ENCODE measurements at regions not wholly inside any gene's neighbourhood (a gene's known extent, or its start where the extent isn't known, plus 50 kb on each side); places are given as distances from the start of the nearest gene placed in this dataset.
A peak's percentile ranks its signal among the peaks of the same experiment; 100 is the strongest.

- no peaks in the 10 kb centered on the region for H3K36me3 Mint-ChIP-seq
- Histone ChIP-seq H2AFZ (ENCODE audit: insufficient read depth, low read depth, low read length, poor library complexity, severe bottlenecking) (no peak overlapping the region), H3K36me3 (replicated peaks in 1 of 2; ENCODE audit: control insufficient read depth in 1 of 2, insufficient read depth in 2 of 2, low read length in 2 of 2) (no peaks in the 10 kb centered on the region), H4K20me1 (ENCODE audit: insufficient read depth, low read length) (no peaks in the 10 kb centered on the region), H3K27ac (ENCODE audit: low read depth in 1 of 2, low read length in 2 of 2) (no peak overlapping the region), H3K9ac (ENCODE audit: insufficient read depth, low read length, poor library complexity, severe bottlenecking) (no peak overlapping the region), H3K9me3 (replicated peaks in 1 of 2; ENCODE audit: control insufficient read depth in 1 of 2, insufficient read depth in 1 of 2, low read length in 2 of 2) (peaks cover 4 to 9% of the 10 kb centered on the region in 2 donors), H3K4me2 (replicated peaks; ENCODE audit: extremely low read depth, low read length, poor library complexity, severe bottlenecking) (no peak overlapping the region), H3K27me3 (ENCODE audit: control insufficient read depth in 2 of 2, insufficient read depth in 2 of 2, low read length in 2 of 2) (no peaks in the 10 kb centered on the region), H3K79me2 (ENCODE audit: insufficient read depth, low read length) (no peaks in the 10 kb centered on the region), H3K4me3 (replicated peaks in 1 of 3; ENCODE audit: low read depth in 2 of 3, low read length in 3 of 3) (no peak overlapping the region), H3K4me1 (ENCODE audit: control insufficient read depth in 1 of 2, insufficient read depth in 2 of 2, low read length in 2 of 2) (peaks cover 5 to 6% of the 10 kb centered on the region in 2 donors)
- no peak for TF ChIP-seq CTCF (IDR thresholded peaks at IDR 0.05)
- H3K27me3 Mint-ChIP-seq (ENCODE audit: low read depth in 3 of 3): peaks cover 0 to 6% (median 2%) of the 10 kb centered on the region in 3 donors
- no peak overlapping the region for H3K4me3 Mint-ChIP-seq
- intact Hi-C loops (cut with micrococcal nuclease): no loop called here
- no peak overlapping the region for H3K27ac Mint-ChIP-seq
- 30% methylated on average over 2 of the region's 8 CpGs for WGBS (ENCODE audit: insufficient coverage)
- H3K4me1 Mint-ChIP-seq: peaks cover 11% of the 10 kb centered on the region
- H3K9me3 Mint-ChIP-seq: peaks cover 6 to 35% (median 12%) of the 10 kb centered on the region in 7 donors
- no peak for DNase-seq
Measured at GRCh38 chr21:17693801-17694200, 81.1 kb upstream of the BTG3 start.

- H3K9me3 ChIP-seq (replicated peaks in 1 of 2; ENCODE audit: control insufficient read depth in 1 of 2, insufficient read depth in 1 of 2, low read length in 2 of 2): peaks cover 0 to 6% of the 10 kb centered on the region in 2 donors
- peaks cover 6 to 7% of the 10 kb centered on the region in 2 donors for H3K4me1 ChIP-seq (ENCODE audit: control insufficient read depth in 1 of 2, insufficient read depth in 2 of 2, low read length in 2 of 2)
- no peaks in the 10 kb centered on the region for H3K79me2 ChIP-seq (ENCODE audit: insufficient read depth, low read length)
- no peaks in the 10 kb centered on the region for H3K36me3 ChIP-seq (replicated peaks in 1 of 2; ENCODE audit: control insufficient read depth in 1 of 2, insufficient read depth in 2 of 2, low read length in 2 of 2)
- TF ChIP-seq CTCF (IDR thresholded peaks at IDR 0.05): no peak
- no peak overlapping the region for H3K27ac ChIP-seq (ENCODE audit: low read depth in 1 of 2, low read length in 2 of 2)
- H3K9me3 Mint-ChIP-seq: peaks cover 4 to 16% (median 8%) of the 10 kb centered on the region in 7 donors
- WGBS (ENCODE audit: insufficient coverage): no CpG with 5 or more reads among the region's 1 CpG
- intact Hi-C loops (cut with micrococcal nuclease): no loop called here
- no peaks in the 10 kb centered on the region for H4K20me1 ChIP-seq (ENCODE audit: insufficient read depth, low read length)
- H3K4me2 ChIP-seq (replicated peaks; ENCODE audit: extremely low read depth, low read length, poor library complexity, severe bottlenecking): no peak overlapping the region
- H2AFZ ChIP-seq (ENCODE audit: insufficient read depth, low read depth, low read length, poor library complexity, severe bottlenecking): no peak overlapping the region
- H3K27ac Mint-ChIP-seq: peak overlapping the region in 1 of 7 donors; percentile 67
- H3K4me3 ChIP-seq (replicated peaks in 1 of 3; ENCODE audit: low read depth in 2 of 3, low read length in 3 of 3): no peak overlapping the region
- H3K36me3 Mint-ChIP-seq: no peaks in the 10 kb centered on the region
- no peak overlapping the region for H3K4me3 Mint-ChIP-seq
- DNase-seq: no peak
- peaks cover 0 to 4% (median 0%) of the 10 kb centered on the region in 3 donors for H3K27me3 Mint-ChIP-seq (ENCODE audit: low read depth in 3 of 3)
- H3K4me1 Mint-ChIP-seq: peaks cover 13% of the 10 kb centered on the region
- no peaks in the 10 kb centered on the region for H3K27me3 ChIP-seq (ENCODE audit: control insufficient read depth in 2 of 2, insufficient read depth in 2 of 2, low read length in 2 of 2)
- no peak overlapping the region for H3K9ac ChIP-seq (ENCODE audit: insufficient read depth, low read length, poor library complexity, severe bottlenecking)
Measured at GRCh38 chr21:17690078-17690494, 77.4 kb upstream of the BTG3 start.
